Astrocyte (in vitro differentiated cells and primary cell): ENCODE measurements at regions not wholly inside any gene's neighbourhood (a gene's known extent, or its start where the extent isn't known, plus 50 kb on each side); places are given as distances from the start of the nearest gene placed in this dataset.

Experiments
- CTCF ChIP-seq: IDR thresholded peaks from 2 replicates; pipeline ENCODE4 v1.5.1; 2011; ENCODE audit warnings: low read depth, mild to moderate bottlenecking, inconsistent platforms, low read length, moderate library complexity; ENCODE audit not compliant: insufficient read depth
- EZH2 ChIP-seq: IDR thresholded peaks from 2 replicates; pipeline ENCODE4 v1.6.1; 2012; ENCODE audit warnings: mild to moderate bottlenecking, low read length, inconsistent platforms; ENCODE audit not compliant: insufficient read depth

GRCh38 chr2:80889009-80889408 is 584.5 kb upstream of the LRRTM1 start:
- TF ChIP-seq CTCF (no peak), EZH2 (no peak)
